Vagina (tissue), 2 donors: ENCODE measurements at regions not wholly inside any gene's neighbourhood (a gene's known extent, or its start where the extent isn't known, plus 50 kb on each side); places are given as distances from the start of the nearest gene placed in this dataset.

Experiments
- POLR2A ChIP-seq, 2 donors: fragments of 450-650 bp; IDR thresholded peaks; one replicate each; pipeline ENCODE4 v1.6.1; 2017; ENCODE audit warnings: antibody characterized with exemption in 2 of 2, mild to moderate bottlenecking in 2 of 2, moderate library complexity in 2 of 2
- TF ChIP-seq, protein P1 (sequence below), 3 experiments: fragments of 450-650 bp in 2 of 3; fragments of 200-600 bp in 1 of 3; sonication (generic) in 1 of 3; IDR thresholded peaks; one replicate each; pipeline ENCODE4 v1.5.1; 2017 to 2019; ENCODE audit warnings: antibody characterized with exemption in 3 of 3, mild to moderate bottlenecking in 2 of 3, moderate library complexity in 2 of 3

DNA sequence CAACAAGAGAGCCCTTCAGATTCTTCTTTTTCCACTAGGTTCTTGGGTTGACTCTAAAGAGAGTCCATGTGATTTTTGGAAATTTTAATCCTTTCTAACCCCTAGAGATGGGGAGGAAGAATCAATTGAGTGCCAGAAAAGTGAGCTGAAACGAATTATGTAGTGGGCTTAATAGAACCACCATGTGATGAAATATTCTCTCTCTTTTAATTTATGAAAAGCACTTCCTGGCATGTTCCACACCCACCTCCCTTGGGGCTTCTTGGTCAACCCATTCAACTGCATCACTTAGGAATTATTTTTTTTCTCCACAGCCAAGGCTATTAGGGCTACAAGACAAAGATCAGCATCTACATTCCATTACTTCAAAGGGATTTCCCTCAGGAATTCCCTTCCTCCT is 79.6 kb downstream of the ZC3H11B start:
- TF ChIP-seq, protein P1, sequence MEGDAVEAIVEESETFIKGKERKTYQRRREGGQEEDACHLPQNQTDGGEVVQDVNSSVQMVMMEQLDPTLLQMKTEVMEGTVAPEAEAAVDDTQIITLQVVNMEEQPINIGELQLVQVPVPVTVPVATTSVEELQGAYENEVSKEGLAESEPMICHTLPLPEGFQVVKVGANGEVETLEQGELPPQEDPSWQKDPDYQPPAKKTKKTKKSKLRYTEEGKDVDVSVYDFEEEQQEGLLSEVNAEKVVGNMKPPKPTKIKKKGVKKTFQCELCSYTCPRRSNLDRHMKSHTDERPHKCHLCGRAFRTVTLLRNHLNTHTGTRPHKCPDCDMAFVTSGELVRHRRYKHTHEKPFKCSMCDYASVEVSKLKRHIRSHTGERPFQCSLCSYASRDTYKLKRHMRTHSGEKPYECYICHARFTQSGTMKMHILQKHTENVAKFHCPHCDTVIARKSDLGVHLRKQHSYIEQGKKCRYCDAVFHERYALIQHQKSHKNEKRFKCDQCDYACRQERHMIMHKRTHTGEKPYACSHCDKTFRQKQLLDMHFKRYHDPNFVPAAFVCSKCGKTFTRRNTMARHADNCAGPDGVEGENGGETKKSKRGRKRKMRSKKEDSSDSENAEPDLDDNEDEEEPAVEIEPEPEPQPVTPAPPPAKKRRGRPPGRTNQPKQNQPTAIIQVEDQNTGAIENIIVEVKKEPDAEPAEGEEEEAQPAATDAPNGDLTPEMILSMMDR (IDR thresholded peaks at IDR 0.05): no peak
- no peak for TF ChIP-seq POLR2A (IDR thresholded peaks at IDR 0.05)
